ENCODE measurements at regions not wholly inside any gene's neighbourhood (a gene's known extent, or its start where the extent isn't known, plus 50 kb on each side); places are given as distances from the start of the nearest gene placed in this dataset.

GRCh38 chr15:81747482-81747881 lies 298.3 kb downstream of the MEX3B start:
- Histone ChIP-seq H3K4me3 (ENCODE audit: low read length, poor library complexity, severe bottlenecking) (no peak overlapping the region), H3K79me2 (ENCODE audit: insufficient read depth, low read length) (no peaks in the 10 kb centered on the region), H2AFZ (ENCODE audit: low read length) (no peak overlapping the region), H3K36me3 (ENCODE audit: insufficient read depth, low read length) (no peaks in the 10 kb centered on the region), H3K4me2 (ENCODE audit: low read depth, low read length, poor library complexity, severe bottlenecking) (no peak overlapping the region), H3K9me3 (ENCODE audit: insufficient read depth, low read depth, low read length) (no peaks in the 10 kb centered on the region), H3K4me1 (ENCODE audit: insufficient read depth, low read length, poor library complexity, severe bottlenecking) (no peaks in the 10 kb centered on the region), H3K9ac (ENCODE audit: low read depth, low read length, poor library complexity, severe bottlenecking) (no peak overlapping the region), H3K9me2 (replicated peaks; ENCODE audit: low read depth, low read length) (no peaks in the 10 kb centered on the region), H3K27me3 (ENCODE audit: insufficient read depth, low read length, poor library complexity, severe bottlenecking) (no peaks in the 10 kb centered on the region), H3F3A (ENCODE audit: low read depth) (no peaks in the 10 kb centered on the region), H4K20me1 (ENCODE audit: insufficient read depth, low read length, poor library complexity, severe bottlenecking) (no peaks in the 10 kb centered on the region)
- TF ChIP-seq EZH2phosphoT487 (IDR thresholded peaks at IDR 0.05; ENCODE audit: borderline replicate concordance) (no peak), CTCF (conservative IDR thresholded peaks at IDR 0.05; ENCODE audit: low read length) (no peak)

- no peak for TF ChIP-seq CTCF (conservative IDR thresholded peaks at IDR 0.05; ENCODE audit: low read length)
- TF ChIP-seq EZH2phosphoT487 (IDR thresholded peaks at IDR 0.05; ENCODE audit: borderline replicate concordance), result no peak
- H3K4me2 ChIP-seq (ENCODE audit: low read depth, low read length, poor library complexity, severe bottlenecking), result no peak overlapping the region
These were observed 298.8 kb downstream of the MEX3B start for GRCh38 chr15:81747026-81747425.

GRCh38 chr15:81744364-81744763 lies 301.5 kb downstream of the MEX3B start:
- Histone ChIP-seq H3K4me3 (ENCODE audit: low read length, poor library complexity, severe bottlenecking) (no peak overlapping the region), H3F3A (ENCODE audit: low read depth) (no peaks in the 10 kb centered on the region), H3K9me3 (ENCODE audit: insufficient read depth, low read depth, low read length) (no peaks in the 10 kb centered on the region), H3K4me1 (ENCODE audit: insufficient read depth, low read length, poor library complexity, severe bottlenecking) (no peaks in the 10 kb centered on the region), H3K9ac (ENCODE audit: low read depth, low read length, poor library complexity, severe bottlenecking) (no peak overlapping the region), H3K79me2 (ENCODE audit: insufficient read depth, low read length) (no peaks in the 10 kb centered on the region), H3K9me2 (replicated peaks; ENCODE audit: low read depth, low read length) (no peaks in the 10 kb centered on the region), H3K27me3 (ENCODE audit: insufficient read depth, low read length, poor library complexity, severe bottlenecking) (no peaks in the 10 kb centered on the region), H3K36me3 (ENCODE audit: insufficient read depth, low read length) (no peaks in the 10 kb centered on the region), H2AFZ (ENCODE audit: low read length) (no peak overlapping the region), H3K4me2 (ENCODE audit: low read depth, low read length, poor library complexity, severe bottlenecking) (no peak overlapping the region), H4K20me1 (ENCODE audit: insufficient read depth, low read length, poor library complexity, severe bottlenecking) (no peaks in the 10 kb centered on the region)
- TF ChIP-seq EZH2phosphoT487 (IDR thresholded peaks at IDR 0.05; ENCODE audit: borderline replicate concordance) (no peak), CTCF (conservative IDR thresholded peaks at IDR 0.05; ENCODE audit: low read length) (no peak)

More at GRCh38 chr15:81747026-81747425, 298.8 kb downstream of the MEX3B start:
- Histone ChIP-seq H3K4me3 (ENCODE audit: low read length, poor library complexity, severe bottlenecking) (no peak overlapping the region), H3K4me1 (ENCODE audit: insufficient read depth, low read length, poor library complexity, severe bottlenecking) (no peaks in the 10 kb centered on the region), H4K20me1 (ENCODE audit: insufficient read depth, low read length, poor library complexity, severe bottlenecking) (no peaks in the 10 kb centered on the region), H3F3A (ENCODE audit: low read depth) (no peaks in the 10 kb centered on the region), H3K9me3 (ENCODE audit: insufficient read depth, low read depth, low read length) (no peaks in the 10 kb centered on the region), H3K27me3 (ENCODE audit: insufficient read depth, low read length, poor library complexity, severe bottlenecking) (no peaks in the 10 kb centered on the region), H3K9me2 (replicated peaks; ENCODE audit: low read depth, low read length) (no peaks in the 10 kb centered on the region), H2AFZ (ENCODE audit: low read length) (no peak overlapping the region), H3K79me2 (ENCODE audit: insufficient read depth, low read length) (no peaks in the 10 kb centered on the region), H3K9ac (ENCODE audit: low read depth, low read length, poor library complexity, severe bottlenecking) (no peak overlapping the region), H3K36me3 (ENCODE audit: insufficient read depth, low read length) (no peaks in the 10 kb centered on the region)

Measured in Loucy (cell line).